IMR-90 (cell line): ENCODE measurements at regions not wholly inside any gene's neighbourhood (a gene's known extent, or its start where the extent isn't known, plus 50 kb on each side); places are given as distances from the start of the nearest gene placed in this dataset.

ENCODE experiments used
- ATAC-seq: fragments of 200-7000 bp; cut with Tn5 transposase; 2 replicates; pipeline ENCODE4 v1.9.1; 2020; ENCODE audit warnings: low read depth, mild to moderate bottlenecking, moderate library complexity
- BruUV-seq: library from RNA; stranded (reverse); fragments of 400-500 nt; replicated peaks from 2 replicates; lab custom pipeline; 2021; lab: Mats Ljungman, UMichigan
- CTCF ChIA-PET: fragments of 300-600 bp; formaldehyde crosslinking; extraction: SDS; loops from one replicate; lab custom pipeline; 2021; ENCODE audit warnings: antibody characterized with exemption; lab: Yijun Ruan, JAX
- POLR2A ChIA-PET: fragments of 300-600 bp; sonication (Branson Sonifier 250); formaldehyde crosslinking; loops from one replicate; lab custom pipeline; 2022; ENCODE audit warnings: antibody characterized with exemption; ENCODE audit not compliant: unreplicated experiment; lab: Charles Lee
- DNase-seq: peaks from one replicate; pipeline ENCODE4 v3.0.0; 2013
- H2AFZ ChIP-seq: replicated peaks from 2 replicates; pipeline ENCODE3; 2013; ENCODE audit warnings: low read length, mild to moderate bottlenecking; ENCODE audit not compliant: poor library complexity
- H2AK5ac ChIP-seq: 2 replicates; pipeline ENCODE4 v1.6.1; 2013; ENCODE audit warnings: low read depth, low read length, inconsistent platforms
- H2AK9ac ChIP-seq: replicated peaks from 2 replicates; pipeline ENCODE3; 2013; ENCODE audit warnings: mild to moderate bottlenecking, low read depth, low read length, moderate library complexity; ENCODE audit not compliant: poor library complexity
- H2BK120ac ChIP-seq: 2 replicates; pipeline ENCODE4 v1.6.1; 2013; ENCODE audit warnings: low read depth, low read length, inconsistent platforms
- H2BK15ac ChIP-seq: 3 replicates; pipeline ENCODE4 v1.6.1; 2013; ENCODE audit warnings: low read depth, low read length, inconsistent platforms
- H2BK20ac ChIP-seq: 2 replicates; pipeline ENCODE4 v1.6.1; 2013; ENCODE audit warnings: low read depth, mild to moderate bottlenecking, inconsistent platforms, low read length, moderate library complexity
- H2BK5ac ChIP-seq: 2 replicates; pipeline ENCODE4 v1.6.1; 2013; ENCODE audit warnings: mild to moderate bottlenecking, low read depth, low read length, inconsistent platforms; ENCODE audit not compliant: poor library complexity, severe bottlenecking
- H3K14ac ChIP-seq: replicated peaks from 2 replicates; pipeline ENCODE4 v1.6.1; 2013; ENCODE audit warnings: low read depth, low read length, inconsistent platforms
- H3K18ac ChIP-seq: 2 replicates; pipeline ENCODE4 v1.6.1; 2013; ENCODE audit warnings: low read depth, low read length, control low read depth
- H3K23ac ChIP-seq: 2 replicates; pipeline ENCODE4 v1.6.1; 2013; ENCODE audit warnings: low read depth, low read length, inconsistent platforms
- H3K27ac ChIP-seq: 2 replicates; pipeline ENCODE4 v1.5.1; 2013; ENCODE audit warnings: mild to moderate bottlenecking, control low read depth, low read length; ENCODE audit not compliant: insufficient read depth
- H3K27me3 ChIP-seq: 2 replicates; pipeline ENCODE4 v1.6.1; 2013; ENCODE audit warnings: low read length; ENCODE audit not compliant: control insufficient read depth, insufficient read depth
- H3K36me3 ChIP-seq: 2 replicates; pipeline ENCODE4 v1.6.1; 2013; ENCODE audit warnings: low read length, mixed read lengths; ENCODE audit not compliant: control insufficient read depth, insufficient read depth
- H3K4ac ChIP-seq: 2 replicates; pipeline ENCODE4 v1.6.1; 2013; ENCODE audit warnings: low read depth, low read length, inconsistent platforms
- H3K4me1 ChIP-seq: 2 replicates; pipeline ENCODE4 v1.6.1; 2013; ENCODE audit warnings: low read length, mixed read lengths; ENCODE audit not compliant: control insufficient read depth, insufficient read depth
- H3K4me2 ChIP-seq: 2 replicates; pipeline ENCODE4 v1.6.1; 2013; ENCODE audit warnings: low read depth, mild to moderate bottlenecking, control low read depth, low read length, moderate library complexity
- H3K4me3 ChIP-seq: 2 replicates; pipeline ENCODE4 v1.5.1; 2013; ENCODE audit warnings: low read depth, mild to moderate bottlenecking, control low read depth, low read length, moderate library complexity; ENCODE audit not compliant: insufficient read depth
- H3K56ac ChIP-seq: 2 replicates; pipeline ENCODE4 v1.6.1; 2013; ENCODE audit warnings: low read length, inconsistent platforms; ENCODE audit not compliant: insufficient read depth; ENCODE audit errors: extremely low read depth
- H3K79me1 ChIP-seq, 2 experiments: 2 replicates each; pipeline ENCODE4 v1.6.1; 2013; ENCODE audit warnings: low read length in 2 of 2, inconsistent platforms in 1 of 2, low read depth in 1 of 2
- H3K9ac ChIP-seq: 2 replicates; pipeline ENCODE4 v1.6.1; 2013; ENCODE audit warnings: low read depth, low read length, control low read depth
- H3K9me1 ChIP-seq: 2 replicates; pipeline ENCODE4 v1.6.1; 2013; ENCODE audit warnings: low read length, inconsistent platforms; ENCODE audit not compliant: insufficient read depth
- H3K9me3 ChIP-seq: 2 replicates; pipeline ENCODE4 v1.6.1; 2013; ENCODE audit warnings: low read length; ENCODE audit not compliant: control insufficient read depth, insufficient read depth
- H4K20me1 ChIP-seq: 2 replicates; pipeline ENCODE4 v1.6.1; 2013; ENCODE audit warnings: low read length, inconsistent platforms; ENCODE audit not compliant: insufficient read depth
- H4K5ac ChIP-seq: 2 replicates; pipeline ENCODE4 v1.6.1; 2013; ENCODE audit warnings: mild to moderate bottlenecking, low read depth, low read length, control low read depth
- H4K8ac ChIP-seq, 2 experiments: 2 replicates each; pipeline ENCODE4 v1.6.1; 2013; ENCODE audit warnings: low read depth in 2 of 2, low read length in 2 of 2, control low read depth in 1 of 2, inconsistent platforms in 1 of 2
- H4K91ac ChIP-seq: 2 replicates; pipeline ENCODE4 v1.6.1; 2013; ENCODE audit warnings: low read depth, low read length, inconsistent platforms; ENCODE audit not compliant: insufficient read depth
- CEBPB ChIP-seq: IDR thresholded peaks from 2 replicates; pipeline ENCODE4 v1.6.1; 2012; ENCODE audit warnings: low read depth, low read length, improper control_type of control experiment
- CHD1 ChIP-seq: IDR thresholded peaks from 2 replicates; pipeline ENCODE4 v1.6.1; 2012; ENCODE audit warnings: low read depth, low read length, improper control_type of control experiment
- FOS ChIP-seq: fragments of 150-350 bp; IDR thresholded peaks from 2 replicates; pipeline ENCODE4 v1.6.1; 2016; ENCODE audit warnings: low read depth, low read length
- MAFK ChIP-seq: IDR thresholded peaks from 2 replicates; pipeline ENCODE4 v1.6.1; 2012; ENCODE audit warnings: low read depth, low read length, improper control_type of control experiment
- MAZ ChIP-seq: IDR thresholded peaks from 2 replicates; pipeline ENCODE4 v1.6.1; 2012; ENCODE audit warnings: low read depth, mild to moderate bottlenecking, low read length, improper control_type of control experiment, moderate library complexity, borderline replicate concordance
- MXI1 ChIP-seq: IDR thresholded peaks from 2 replicates; pipeline ENCODE4 v1.6.1; 2012; ENCODE audit warnings: low read depth, mild to moderate bottlenecking, low read length, moderate library complexity, borderline replicate concordance
- RCOR1 ChIP-seq: IDR thresholded peaks from 2 replicates; pipeline ENCODE4 v1.6.1; 2012; ENCODE audit warnings: mild to moderate bottlenecking, low read length, improper control_type of control experiment; ENCODE audit not compliant: insufficient replicate concordance
- RFX5 ChIP-seq: IDR thresholded peaks from 2 replicates; pipeline ENCODE4 v1.8.0; 2012; ENCODE audit warnings: low read depth, mild to moderate bottlenecking, low read length, moderate library complexity
- WGBS, 2 experiments: methylation state at CpG; one replicate each; pipeline versions ENCODE4 v1.1.5 to v1.1.7; 2013; ENCODE audit warnings: missing lambda C conversion rate in 2 of 2; ENCODE audit not compliant: insufficient read length in 1 of 2; ENCODE audit errors: extremely low coverage in 2 of 2; 5-methylcytosine and 5-hydroxymethylcytosine counted together
- dilution Hi-C: fragments of 300-500 bp; cut with HindIII; formaldehyde crosslinking; loops from one replicate; pipeline ENCODE4 v1.14.3; 2018; ENCODE audit warnings: low sequenced_read_pairs; ENCODE audit not compliant: unreplicated experiment
- in situ Hi-C: fragments of 300-500 bp; cut with MboI; formaldehyde crosslinking; loops from 3 replicates; pipeline ENCODE4 v1.14.3; 2019; ENCODE audit warnings: low sequenced_read_pairs, inconsistent platforms, mixed read lengths
- intact Hi-C: fragments of 100-400 bp; cut with micrococcal nuclease; formaldehyde crosslinking; loops from 2 replicates; pipeline ENCODE4 v1.10.0; 2022
- TF ChIP-seq, protein P1 (sequence below): fragments of 150-350 bp; IDR thresholded peaks from 2 replicates; pipeline ENCODE4 v1.6.1; 2017; ENCODE audit warnings: mild to moderate bottlenecking, antibody characterized with exemption, low read length, low read depth
- TF ChIP-seq, protein P2 (sequence below): conservative IDR thresholded peaks from 2 replicates; pipeline ENCODE4 v1.5.1; 2012; ENCODE audit warnings: mild to moderate bottlenecking, low read depth, low read length, improper control_type of control experiment
- TF ChIP-seq, protein P3 (sequence below): fragments of 150-350 bp; IDR thresholded peaks from 2 replicates; pipeline ENCODE4 v1.6.1; 2016; ENCODE audit warnings: low read depth, mild to moderate bottlenecking, low read length, moderate library complexity, borderline replicate concordance

DNA sequence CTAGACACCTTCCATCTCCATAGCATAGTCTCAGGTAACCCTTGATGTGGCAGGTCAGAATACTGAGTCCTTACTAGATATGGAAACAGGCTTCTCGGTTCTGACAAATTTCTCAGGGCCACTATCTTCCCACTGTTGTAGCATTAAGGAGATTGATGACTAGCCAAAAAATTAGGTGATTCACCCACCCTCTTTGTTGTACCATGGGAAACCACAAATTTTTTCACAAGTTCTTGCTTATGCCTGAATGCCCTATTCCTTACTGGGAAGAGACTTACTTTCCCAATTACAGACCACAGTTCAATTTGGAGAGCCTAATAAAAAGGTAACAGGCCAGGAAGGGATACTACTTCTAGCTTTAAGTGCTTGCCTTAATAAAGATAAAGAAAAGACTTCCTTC lies 948.8 kb downstream of the GRM8 start:
- DNase-seq (no peak), ATAC-seq (no peak)
- H2AK9ac ChIP-seq, result no peak overlapping the region
- H3K4me2 ChIP-seq, result no peak overlapping the region
- no peak overlapping the region for H3K9ac ChIP-seq
- H4K20me1 ChIP-seq, result no peaks in the 10 kb centered on the region
- no peaks in the 10 kb centered on the region for H3K9me1 ChIP-seq
- H2BK5ac ChIP-seq, result no peak overlapping the region
- no peak overlapping the region for H2BK120ac ChIP-seq
- WGBS, 2 experiments, result no CpG with 5 or more reads among the region's 1 CpG
- no peak overlapping the region for H4K8ac ChIP-seq
- TF ChIP-seq RCOR1, result no peak
- TF ChIP-seq MAZ, result no peak
- TF ChIP-seq, protein P1, sequence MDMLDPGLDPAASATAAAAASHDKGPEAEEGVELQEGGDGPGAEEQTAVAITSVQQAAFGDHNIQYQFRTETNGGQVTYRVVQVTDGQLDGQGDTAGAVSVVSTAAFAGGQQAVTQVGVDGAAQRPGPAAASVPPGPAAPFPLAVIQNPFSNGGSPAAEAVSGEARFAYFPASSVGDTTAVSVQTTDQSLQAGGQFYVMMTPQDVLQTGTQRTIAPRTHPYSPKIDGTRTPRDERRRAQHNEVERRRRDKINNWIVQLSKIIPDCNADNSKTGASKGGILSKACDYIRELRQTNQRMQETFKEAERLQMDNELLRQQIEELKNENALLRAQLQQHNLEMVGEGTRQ, result no peak
- TF ChIP-seq CEBPB, result no peak
- no peak for TF ChIP-seq CHD1
- TF ChIP-seq, protein P2, sequence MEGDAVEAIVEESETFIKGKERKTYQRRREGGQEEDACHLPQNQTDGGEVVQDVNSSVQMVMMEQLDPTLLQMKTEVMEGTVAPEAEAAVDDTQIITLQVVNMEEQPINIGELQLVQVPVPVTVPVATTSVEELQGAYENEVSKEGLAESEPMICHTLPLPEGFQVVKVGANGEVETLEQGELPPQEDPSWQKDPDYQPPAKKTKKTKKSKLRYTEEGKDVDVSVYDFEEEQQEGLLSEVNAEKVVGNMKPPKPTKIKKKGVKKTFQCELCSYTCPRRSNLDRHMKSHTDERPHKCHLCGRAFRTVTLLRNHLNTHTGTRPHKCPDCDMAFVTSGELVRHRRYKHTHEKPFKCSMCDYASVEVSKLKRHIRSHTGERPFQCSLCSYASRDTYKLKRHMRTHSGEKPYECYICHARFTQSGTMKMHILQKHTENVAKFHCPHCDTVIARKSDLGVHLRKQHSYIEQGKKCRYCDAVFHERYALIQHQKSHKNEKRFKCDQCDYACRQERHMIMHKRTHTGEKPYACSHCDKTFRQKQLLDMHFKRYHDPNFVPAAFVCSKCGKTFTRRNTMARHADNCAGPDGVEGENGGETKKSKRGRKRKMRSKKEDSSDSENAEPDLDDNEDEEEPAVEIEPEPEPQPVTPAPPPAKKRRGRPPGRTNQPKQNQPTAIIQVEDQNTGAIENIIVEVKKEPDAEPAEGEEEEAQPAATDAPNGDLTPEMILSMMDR, result no peak
- TF ChIP-seq, protein P3, sequence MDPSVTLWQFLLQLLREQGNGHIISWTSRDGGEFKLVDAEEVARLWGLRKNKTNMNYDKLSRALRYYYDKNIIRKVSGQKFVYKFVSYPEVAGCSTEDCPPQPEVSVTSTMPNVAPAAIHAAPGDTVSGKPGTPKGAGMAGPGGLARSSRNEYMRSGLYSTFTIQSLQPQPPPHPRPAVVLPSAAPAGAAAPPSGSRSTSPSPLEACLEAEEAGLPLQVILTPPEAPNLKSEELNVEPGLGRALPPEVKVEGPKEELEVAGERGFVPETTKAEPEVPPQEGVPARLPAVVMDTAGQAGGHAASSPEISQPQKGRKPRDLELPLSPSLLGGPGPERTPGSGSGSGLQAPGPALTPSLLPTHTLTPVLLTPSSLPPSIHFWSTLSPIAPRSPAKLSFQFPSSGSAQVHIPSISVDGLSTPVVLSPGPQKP, result no peak
- no peak for TF ChIP-seq MAFK
- TF ChIP-seq MXI1, result no peak
- TF ChIP-seq FOS, result no peak
- no peak for TF ChIP-seq RFX5
- POLR2A ChIA-PET, result no interaction called here
- no peak overlapping the region for H2AFZ ChIP-seq
- no peak overlapping the region for H3K23ac ChIP-seq
- peaks cover 12% of the 10 kb centered on the region for H3K9me3 ChIP-seq
- H3K27me3 ChIP-seq, result no peaks in the 10 kb centered on the region
- no peak overlapping the region for H3K27ac ChIP-seq
- in situ Hi-C loops (no loop called here), intact Hi-C loops (no loop called here), dilution Hi-C loops (no loop called here)
- no peak overlapping the region for H3K4me3 ChIP-seq
- H3K79me1 ChIP-seq, result no peaks in the 10 kb centered on the region
- H4K5ac ChIP-seq, result no peak overlapping the region
- no peak overlapping the region for H3K18ac ChIP-seq
- CTCF ChIA-PET, result no interaction called here
- H2AK5ac ChIP-seq, result no peak overlapping the region
- no peak overlapping the region for H4K91ac ChIP-seq
- no peak overlapping the region for H3K56ac ChIP-seq
- no TSS peak for BruUV-seq
- no peaks in the 10 kb centered on the region for H3K36me3 ChIP-seq
- no peak overlapping the region for H2BK20ac ChIP-seq
- no peak overlapping the region for H3K4ac ChIP-seq
- no peak overlapping the region for H3K14ac ChIP-seq
- no peaks in the 10 kb centered on the region for H3K4me1 ChIP-seq
- H2BK15ac ChIP-seq, result no peak overlapping the region
